ENCODE measurements at regions not wholly inside any gene's neighbourhood (a gene's known extent, or its start where the extent isn't known, plus 50 kb on each side); places are given as distances from the start of the nearest gene placed in this dataset.

DNA sequence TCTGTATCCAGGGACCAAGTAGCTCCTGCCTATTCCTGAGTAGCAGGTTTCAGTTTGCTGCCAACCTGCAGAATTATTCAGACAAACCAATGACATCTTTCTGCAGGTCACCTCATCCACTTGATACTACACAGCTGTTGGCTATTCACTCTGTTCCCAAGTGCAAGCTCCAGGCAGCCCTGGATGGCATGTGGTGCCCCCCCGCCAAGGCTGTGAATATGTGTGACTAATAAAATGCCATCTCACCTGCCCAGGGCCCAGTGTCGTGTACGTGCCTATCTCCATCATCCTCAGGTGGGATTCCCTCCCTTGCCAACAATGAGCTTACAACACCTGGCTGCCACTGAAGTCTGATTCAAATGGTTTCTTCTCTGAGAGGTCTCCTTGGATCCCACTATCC lies 125.8 kb downstream of the RAB11FIP2 start:
- whole genome bisulfite sequencing (ENCODE audit: insufficient coverage): 93% methylated on average over 2 of the region's 3 CpGs
- TF ChIP-seq, protein P1, sequence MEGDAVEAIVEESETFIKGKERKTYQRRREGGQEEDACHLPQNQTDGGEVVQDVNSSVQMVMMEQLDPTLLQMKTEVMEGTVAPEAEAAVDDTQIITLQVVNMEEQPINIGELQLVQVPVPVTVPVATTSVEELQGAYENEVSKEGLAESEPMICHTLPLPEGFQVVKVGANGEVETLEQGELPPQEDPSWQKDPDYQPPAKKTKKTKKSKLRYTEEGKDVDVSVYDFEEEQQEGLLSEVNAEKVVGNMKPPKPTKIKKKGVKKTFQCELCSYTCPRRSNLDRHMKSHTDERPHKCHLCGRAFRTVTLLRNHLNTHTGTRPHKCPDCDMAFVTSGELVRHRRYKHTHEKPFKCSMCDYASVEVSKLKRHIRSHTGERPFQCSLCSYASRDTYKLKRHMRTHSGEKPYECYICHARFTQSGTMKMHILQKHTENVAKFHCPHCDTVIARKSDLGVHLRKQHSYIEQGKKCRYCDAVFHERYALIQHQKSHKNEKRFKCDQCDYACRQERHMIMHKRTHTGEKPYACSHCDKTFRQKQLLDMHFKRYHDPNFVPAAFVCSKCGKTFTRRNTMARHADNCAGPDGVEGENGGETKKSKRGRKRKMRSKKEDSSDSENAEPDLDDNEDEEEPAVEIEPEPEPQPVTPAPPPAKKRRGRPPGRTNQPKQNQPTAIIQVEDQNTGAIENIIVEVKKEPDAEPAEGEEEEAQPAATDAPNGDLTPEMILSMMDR (IDR thresholded peaks at IDR 0.05): no peak
- no peaks in the 10 kb centered on the region for H4K20me1 ChIP-seq (ENCODE audit: insufficient read depth, low read length)
- no peak overlapping the region for H3K4me2 ChIP-seq (replicated peaks; ENCODE audit: extremely low read depth, low read length, poor library complexity, severe bottlenecking)
- DNase-seq: no peak
- no peaks in the 10 kb centered on the region for H3K4me1 ChIP-seq (ENCODE audit: control insufficient read depth in 1 of 2, insufficient read depth in 2 of 2, low read length in 2 of 2)
- H2AFZ ChIP-seq (ENCODE audit: insufficient read depth, low read depth, low read length, poor library complexity, severe bottlenecking): no peak overlapping the region
- Mint-ChIP-seq H3K4me1 (no peaks in the 10 kb centered on the region), H3K36me3 (no peaks in the 10 kb centered on the region), H3K4me3 (no peak overlapping the region), H3K9me3 (peaks cover 0 to 3% (median 2%) of the 10 kb centered on the region in 7 donors), H3K27me3 (ENCODE audit: low read depth in 3 of 3) (peaks cover 0 to 3% (median 0%) of the 10 kb centered on the region in 3 donors), H3K27ac (no peak overlapping the region)
- H3K79me2 ChIP-seq (ENCODE audit: insufficient read depth, low read length): no peaks in the 10 kb centered on the region
- H3K27ac ChIP-seq (ENCODE audit: low read depth in 1 of 2, low read length in 2 of 2): no peak overlapping the region
- no peak overlapping the region for H3K9ac ChIP-seq (ENCODE audit: insufficient read depth, low read length, poor library complexity, severe bottlenecking)
- no peaks in the 10 kb centered on the region for H3K9me3 ChIP-seq (replicated peaks in 1 of 2; ENCODE audit: control insufficient read depth in 1 of 2, insufficient read depth in 1 of 2, low read length in 2 of 2)
- H3K36me3 ChIP-seq (replicated peaks in 1 of 2; ENCODE audit: control insufficient read depth in 1 of 2, insufficient read depth in 2 of 2, low read length in 2 of 2): no peaks in the 10 kb centered on the region
- no peaks in the 10 kb centered on the region for H3K27me3 ChIP-seq (ENCODE audit: control insufficient read depth in 2 of 2, insufficient read depth in 2 of 2, low read length in 2 of 2)
- intact Hi-C loops (cut with micrococcal nuclease): no loop called here
- no peak overlapping the region for H3K4me3 ChIP-seq (replicated peaks in 1 of 3; ENCODE audit: low read depth in 2 of 3, low read length in 3 of 3)

- H2AFZ ChIP-seq (ENCODE audit: insufficient read depth, low read depth, low read length, poor library complexity, severe bottlenecking): no peak overlapping the region
- no peaks in the 10 kb centered on the region for H3K36me3 ChIP-seq (replicated peaks in 1 of 2; ENCODE audit: control insufficient read depth in 1 of 2, insufficient read depth in 2 of 2, low read length in 2 of 2)
- no peak overlapping the region for H3K4me2 ChIP-seq (replicated peaks; ENCODE audit: extremely low read depth, low read length, poor library complexity, severe bottlenecking)
- no peaks in the 10 kb centered on the region for H4K20me1 ChIP-seq (ENCODE audit: insufficient read depth, low read length)
- H3K9ac ChIP-seq (ENCODE audit: insufficient read depth, low read length, poor library complexity, severe bottlenecking): no peak overlapping the region
- TF ChIP-seq, protein P1 (IDR thresholded peaks at IDR 0.05): no peak
- Mint-ChIP-seq H3K9me3 (peaks cover 0 to 3% (median 2%) of the 10 kb centered on the region in 7 donors), H3K36me3 (no peaks in the 10 kb centered on the region), H3K4me3 (no peak overlapping the region), H3K27me3 (ENCODE audit: low read depth in 3 of 3) (peaks cover 0 to 3% (median 0%) of the 10 kb centered on the region in 3 donors), H3K27ac (no peak overlapping the region), H3K4me1 (peaks cover 1% of the 10 kb centered on the region)
- 91% methylated on average over 9 of the region's 11 CpGs for WGBS (ENCODE audit: insufficient coverage)
- no peaks in the 10 kb centered on the region for H3K27me3 ChIP-seq (ENCODE audit: control insufficient read depth in 2 of 2, insufficient read depth in 2 of 2, low read length in 2 of 2)
- H3K4me1 ChIP-seq (ENCODE audit: control insufficient read depth in 1 of 2, insufficient read depth in 2 of 2, low read length in 2 of 2): no peaks in the 10 kb centered on the region
- no peaks in the 10 kb centered on the region for H3K79me2 ChIP-seq (ENCODE audit: insufficient read depth, low read length)
- no peak for DNase-seq
- intact Hi-C loops (cut with micrococcal nuclease): no loop called here
- H3K27ac ChIP-seq (ENCODE audit: low read depth in 1 of 2, low read length in 2 of 2): no peak overlapping the region
- no peak overlapping the region for H3K4me3 ChIP-seq (replicated peaks in 1 of 3; ENCODE audit: low read depth in 2 of 3, low read length in 3 of 3)
- no peaks in the 10 kb centered on the region for H3K9me3 ChIP-seq (replicated peaks in 1 of 2; ENCODE audit: control insufficient read depth in 1 of 2, insufficient read depth in 1 of 2, low read length in 2 of 2)
Measured at GRCh38 chr10:117921421-117921820, 125.3 kb downstream of the RAB11FIP2 start.

All from CD14-positive monocyte (primary cell).